Naive thymus-derived CD8-positive, alpha-beta T cell (primary cell): ENCODE measurements at regions not wholly inside any gene's neighbourhood (a gene's known extent, or its start where the extent isn't known, plus 50 kb on each side); places are given as distances from the start of the nearest gene placed in this dataset.

Source experiments
- ATAC-seq, 2 donors: fragments of 150-1000 bp; cut with Tn5 transposase in 1 of 2; sonication (Bioruptor Pico), chemical (Tn5 transposase) in 1 of 2; 1 replicate in 1 of 2; 2 replicates in 1 of 2; pipeline ENCODE4 v1.10.0; 2021; ENCODE audit warnings: mild to moderate bottlenecking in 2 of 2, moderate library complexity in 2 of 2
- POLR2A ChIA-PET: fragments of 350-600 bp; sonication (Branson Sonifier 250); formaldehyde crosslinking; loops from one replicate; lab custom pipeline; 2021; ENCODE audit warnings: antibody characterized with exemption; lab: Charles Lee
- DNase-seq, 10 donors: peaks; one replicate each; pipeline versions ENCODE4 v3.0.0 to v3.0.0-alpha.2; 2020 to 2022
- H3K27ac Mint-ChIP-seq, 10 donors: one replicate each; pipeline ENCODE4 v1.8.0; 2020 to 2022; ENCODE audit warnings: mild to moderate bottlenecking in 10 of 10, mixed read lengths in 10 of 10, moderate library complexity in 4 of 10, inconsistent platforms in 1 of 10
- H3K27me3 Mint-ChIP-seq, 5 donors: one replicate each; pipeline ENCODE4 v1.8.0; 2021 to 2022; ENCODE audit warnings: mixed read lengths in 5 of 5
- H3K36me3 Mint-ChIP-seq, 3 donors: one replicate each; pipeline ENCODE4 v1.8.0; 2020 to 2022; ENCODE audit warnings: mixed read lengths in 3 of 3, mild to moderate bottlenecking in 2 of 3, inconsistent platforms in 1 of 3
- H3K4me1 Mint-ChIP-seq, 4 donors: one replicate each; pipeline ENCODE4 v1.8.0; 2021 to 2022; ENCODE audit warnings: mixed read lengths in 4 of 4
- H3K4me3 Mint-ChIP-seq, 10 donors: one replicate each; pipeline ENCODE4 v1.8.0; 2020 to 2022; ENCODE audit warnings: mild to moderate bottlenecking in 10 of 10, mixed read lengths in 10 of 10, moderate library complexity in 6 of 10, inconsistent platforms in 1 of 10
- H3K9me3 Mint-ChIP-seq, 9 donors: one replicate each; pipeline ENCODE4 v1.8.0; 2020 to 2022; ENCODE audit warnings: mixed read lengths in 9 of 9, mild to moderate bottlenecking in 3 of 9, inconsistent platforms in 1 of 9, moderate library complexity in 1 of 9

- H3K4me3 Mint-ChIP-seq = no peak overlapping the region
- ATAC-seq = no peak
- peaks cover under 1 to 29% (median 4%) of the 10 kb centered on the region in 9 donors for H3K9me3 Mint-ChIP-seq
- no peaks in the 10 kb centered on the region for H3K36me3 Mint-ChIP-seq
- H3K27ac Mint-ChIP-seq = no peak overlapping the region
- POLR2A ChIA-PET = no interaction called here
- H3K4me1 Mint-ChIP-seq = no peaks in the 10 kb centered on the region
- peaks cover 0 to 2% (median 0%) of the 10 kb centered on the region in 5 donors for H3K27me3 Mint-ChIP-seq
- no peak for DNase-seq
These were observed 470.6 kb upstream of the FSTL5 start for GRCh38 chr4:162634390-162634789.

GRCh38 chr4:162622664-162623063 lies 458.9 kb upstream of the FSTL5 start:
- no peaks in the 10 kb centered on the region for H3K4me1 Mint-ChIP-seq
- no peak overlapping the region for H3K27ac Mint-ChIP-seq
- H3K36me3 Mint-ChIP-seq = no peaks in the 10 kb centered on the region
- no peak overlapping the region for H3K4me3 Mint-ChIP-seq
- H3K27me3 Mint-ChIP-seq = no peaks in the 10 kb centered on the region
- ATAC-seq = no peak
- POLR2A ChIA-PET = no interaction called here
- no peak for DNase-seq
- H3K9me3 Mint-ChIP-seq = peaks cover 0 to 10% (median 2%) of the 10 kb centered on the region in 9 donors

DNA sequence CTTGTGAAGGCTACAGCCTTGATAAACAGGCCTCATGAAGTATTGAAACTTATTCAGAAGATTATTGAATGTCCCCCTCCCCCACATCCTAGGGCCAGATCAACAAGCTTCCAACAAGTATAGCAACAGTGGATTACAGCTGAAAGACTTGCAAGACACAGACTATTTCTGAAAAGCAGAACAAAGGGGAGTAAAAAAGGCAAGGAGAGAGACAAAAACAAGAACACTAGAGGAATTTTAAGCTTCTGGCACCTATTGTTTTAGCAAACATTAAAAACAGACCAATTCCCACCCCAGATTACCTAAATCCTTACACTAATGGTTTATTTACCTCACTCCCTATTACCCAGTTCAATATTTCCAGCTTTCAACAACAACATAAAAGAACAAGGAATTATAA lies 446.3 kb upstream of the FSTL5 start:
- POLR2A ChIA-PET = no interaction called here
- ATAC-seq (no peak), DNase-seq (no peak)
- Mint-ChIP-seq H3K27me3 (no peaks in the 10 kb centered on the region), H3K4me3 (no peak overlapping the region), H3K27ac (no peak overlapping the region), H3K9me3 (peaks cover 0 to 10% (median 2%) of the 10 kb centered on the region in 9 donors), H3K4me1 (no peaks in the 10 kb centered on the region), H3K36me3 (no peaks in the 10 kb centered on the region)

DNA sequence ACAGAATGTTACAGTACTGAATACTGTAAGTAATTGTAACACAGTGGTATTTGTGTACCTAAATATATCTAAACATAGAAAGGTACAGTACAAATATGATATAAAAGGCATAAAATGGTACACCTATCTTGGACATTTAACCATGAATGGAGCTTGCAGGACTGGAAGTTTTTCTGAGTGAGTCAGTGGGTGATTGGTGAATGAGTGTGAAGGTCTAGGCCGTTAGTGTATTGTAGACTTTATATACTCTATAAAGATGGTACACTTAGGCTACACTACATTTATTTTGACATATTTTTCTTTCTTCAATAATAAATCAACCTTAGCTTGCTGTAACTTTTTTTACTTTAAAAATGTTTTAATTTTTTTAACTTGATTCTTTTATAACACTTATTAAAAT lies 422.5 kb upstream of the FSTL5 start:
- no peaks in the 10 kb centered on the region for H3K36me3 Mint-ChIP-seq
- peaks cover 0 to 5% (median 0%) of the 10 kb centered on the region in 9 donors for H3K9me3 Mint-ChIP-seq
- H3K27ac Mint-ChIP-seq = no peak overlapping the region
- H3K4me1 Mint-ChIP-seq = no peaks in the 10 kb centered on the region
- POLR2A ChIA-PET = no interaction called here
- no peak for ATAC-seq
- no peaks in the 10 kb centered on the region for H3K27me3 Mint-ChIP-seq
- H3K4me3 Mint-ChIP-seq = no peak overlapping the region
- DNase-seq = no peak

DNA sequence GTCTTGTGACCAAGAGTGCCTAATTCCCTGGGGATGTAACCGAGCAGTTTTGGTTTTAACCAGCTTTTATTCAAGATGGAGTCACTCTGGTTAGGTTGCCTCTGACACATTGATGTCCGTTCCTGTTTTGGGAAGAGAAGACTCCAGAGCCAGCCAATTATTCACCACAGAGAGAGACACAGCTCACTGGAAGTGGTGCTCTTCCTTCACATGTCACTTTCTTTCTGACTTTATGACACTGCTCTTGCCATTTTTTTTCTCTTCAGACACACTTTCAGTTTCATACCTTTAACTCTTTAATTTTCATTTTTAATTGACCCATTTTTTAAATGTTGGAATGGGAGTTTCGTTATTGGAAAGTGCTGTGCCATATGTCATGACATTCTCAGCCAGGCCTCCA lies 418.4 kb upstream of the FSTL5 start:
- H3K4me3 Mint-ChIP-seq = no peak overlapping the region
- ATAC-seq = no peak
- H3K27ac Mint-ChIP-seq = no peak overlapping the region
- peaks cover 0 to 7% (median 0%) of the 10 kb centered on the region in 9 donors for H3K9me3 Mint-ChIP-seq
- no peak for DNase-seq
- H3K36me3 Mint-ChIP-seq = no peaks in the 10 kb centered on the region
- no peaks in the 10 kb centered on the region for H3K4me1 Mint-ChIP-seq
- no peaks in the 10 kb centered on the region for H3K27me3 Mint-ChIP-seq
- POLR2A ChIA-PET = no interaction called here

GRCh38 chr4:162565730-162566129 lies 401.9 kb upstream of the FSTL5 start:
- Mint-ChIP-seq H3K27me3 (peaks cover 0 to 1% (median 0%) of the 10 kb centered on the region in 5 donors), H3K36me3 (no peaks in the 10 kb centered on the region), H3K27ac (no peak overlapping the region), H3K4me3 (no peak overlapping the region), H3K4me1 (no peaks in the 10 kb centered on the region), H3K9me3 (peaks cover 0 to 4% (median 0%) of the 10 kb centered on the region in 9 donors)
- POLR2A ChIA-PET = no interaction called here
- ATAC-seq (no peak), DNase-seq (no peak)

DNA sequence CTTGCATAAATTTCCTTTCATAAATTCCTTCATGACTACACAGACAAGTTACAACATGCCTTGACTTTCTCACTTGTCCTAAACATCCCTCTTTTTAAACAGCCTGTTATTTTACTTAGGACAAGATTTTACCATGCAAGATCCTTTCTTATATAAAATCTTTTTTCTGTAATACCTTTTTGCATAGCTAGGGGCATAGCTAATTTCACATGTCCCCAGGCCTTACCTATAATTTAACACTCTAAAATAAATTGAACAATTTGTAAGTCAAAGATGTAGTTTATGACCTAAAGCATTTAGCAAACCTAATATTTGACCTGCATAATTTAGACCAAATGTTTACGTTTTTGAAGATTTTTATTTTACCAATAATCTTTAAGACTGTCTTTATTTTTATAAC lies 396.3 kb upstream of the FSTL5 start:
- ATAC-seq (no peak), DNase-seq (no peak)
- Mint-ChIP-seq H3K4me3 (no peak overlapping the region), H3K4me1 (no peaks in the 10 kb centered on the region), H3K36me3 (no peaks in the 10 kb centered on the region), H3K27me3 (peaks cover 0 to 1% (median 0%) of the 10 kb centered on the region in 5 donors), H3K9me3 (peaks cover 0 to 6% (median 0%) of the 10 kb centered on the region in 9 donors), H3K27ac (no peak overlapping the region)
- POLR2A ChIA-PET = no interaction called here

- POLR2A ChIA-PET = no interaction called here
- Mint-ChIP-seq H3K36me3 (no peaks in the 10 kb centered on the region), H3K4me3 (no peak overlapping the region), H3K27me3 (peaks cover 0 to 1% (median 0%) of the 10 kb centered on the region in 5 donors), H3K4me1 (no peaks in the 10 kb centered on the region), H3K27ac (no peak overlapping the region), H3K9me3 (peaks cover 0 to 9% (median 0%) of the 10 kb centered on the region in 9 donors)
- DNase-seq = no peak
- ATAC-seq = no peak
These were observed 393.8 kb upstream of the FSTL5 start for GRCh38 chr4:162557516-162558106.

GRCh38 chr4:162535121-162535520 lies 371.3 kb upstream of the FSTL5 start:
- Mint-ChIP-seq H3K27ac (no peak overlapping the region), H3K4me3 (no peak overlapping the region), H3K9me3 (peaks cover 0 to 22% (median 6%) of the 10 kb centered on the region in 9 donors), H3K27me3 (peaks cover 0 to 3% (median 0%) of the 10 kb centered on the region in 5 donors), H3K4me1 (peaks cover 0 to 2% (median 0%) of the 10 kb centered on the region in 4 donors), H3K36me3 (no peaks in the 10 kb centered on the region)
- POLR2A ChIA-PET = no interaction called here
- DNase-seq (no peak), ATAC-seq (no peak)

DNA sequence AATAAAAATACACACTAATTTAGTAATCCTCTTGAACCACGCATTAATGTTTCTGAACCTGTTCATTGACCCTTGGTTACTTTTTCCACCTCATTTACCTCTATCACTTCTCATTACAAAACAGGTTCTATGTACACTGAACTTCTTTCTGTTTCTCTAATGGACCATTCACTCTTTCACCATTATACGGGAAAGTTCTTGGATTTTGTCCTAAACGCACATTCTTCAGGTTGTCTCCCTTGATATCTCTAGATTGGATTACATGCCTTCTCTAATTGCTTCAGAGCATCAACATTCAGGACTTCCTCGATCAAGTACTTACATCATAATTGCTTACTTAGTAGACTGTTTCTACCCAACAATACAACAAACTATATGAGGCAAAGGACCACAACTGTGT lies 359.4 kb upstream of the FSTL5 start:
- no peak for ATAC-seq
- Mint-ChIP-seq H3K4me1 (no peaks in the 10 kb centered on the region), H3K9me3 (peaks cover 0 to 14% (median 1%) of the 10 kb centered on the region in 9 donors)

GRCh38 chr4:162522724-162523123 lies 358.9 kb upstream of the FSTL5 start:
- DNase-seq (no peak), ATAC-seq (no peak)
- Mint-ChIP-seq H3K36me3 (no peaks in the 10 kb centered on the region), H3K4me1 (no peaks in the 10 kb centered on the region), H3K27me3 (peaks cover 0 to 3% (median 1%) of the 10 kb centered on the region in 5 donors), H3K27ac (no peak overlapping the region), H3K4me3 (no peak overlapping the region), H3K9me3 (peaks cover 0 to 14% (median 1%) of the 10 kb centered on the region in 9 donors)
- POLR2A ChIA-PET = no interaction called here

More for the DNA sequence above, 359.4 kb upstream of the FSTL5 start:
- Mint-ChIP-seq H3K27ac (no peak overlapping the region), H3K4me3 (no peak overlapping the region), H3K36me3 (no peaks in the 10 kb centered on the region), H3K27me3 (peaks cover 0 to 3% (median 1%) of the 10 kb centered on the region in 5 donors)
- DNase-seq = no peak
- POLR2A ChIA-PET = no interaction called here

DNA sequence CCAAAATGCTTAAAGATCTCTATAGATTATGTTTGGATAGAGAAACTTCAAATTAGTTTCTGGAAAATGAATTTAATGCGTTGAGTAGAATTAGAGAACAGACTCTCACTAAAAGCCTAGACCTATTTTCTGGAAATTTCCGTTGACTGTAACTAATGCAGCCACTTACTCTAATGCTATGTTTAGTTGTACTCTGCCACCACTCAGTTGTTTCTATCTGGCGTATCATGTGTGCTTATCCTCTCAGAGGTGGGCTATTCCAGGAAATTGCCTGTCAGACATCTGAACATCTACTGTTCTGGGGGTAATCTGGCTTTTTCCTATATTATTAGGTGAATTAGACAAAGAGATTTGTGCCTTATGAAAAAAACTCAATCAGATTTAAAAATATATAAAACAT lies 347.1 kb upstream of the FSTL5 start:
- Mint-ChIP-seq H3K36me3 (no peaks in the 10 kb centered on the region), H3K9me3 (peaks cover 0 to 2% (median 0%) of the 10 kb centered on the region in 9 donors), H3K27ac (no peak overlapping the region), H3K27me3 (peaks cover 0 to 3% (median 0%) of the 10 kb centered on the region in 5 donors), H3K4me3 (no peak overlapping the region), H3K4me1 (no peaks in the 10 kb centered on the region)
- DNase-seq (no peak), ATAC-seq (no peak)
- POLR2A ChIA-PET = no interaction called here

- Mint-ChIP-seq H3K4me3 (no peak overlapping the region), H3K27me3 (peaks cover 0 to 2% (median 0%) of the 10 kb centered on the region in 5 donors), H3K36me3 (no peaks in the 10 kb centered on the region), H3K4me1 (no peaks in the 10 kb centered on the region), H3K27ac (no peak overlapping the region), H3K9me3 (peaks cover 0 to 2% (median 0%) of the 10 kb centered on the region in 9 donors)
- no peak for ATAC-seq
- no peak for DNase-seq
- POLR2A ChIA-PET = no interaction called here
These were observed 346.3 kb upstream of the FSTL5 start for GRCh38 chr4:162510115-162510514.

- no peak for ATAC-seq
- Mint-ChIP-seq H3K36me3 (no peaks in the 10 kb centered on the region), H3K4me3 (no peak overlapping the region), H3K9me3 (peaks cover 0 to 2% (median 0%) of the 10 kb centered on the region in 9 donors), H3K4me1 (no peaks in the 10 kb centered on the region), H3K27ac (no peak overlapping the region), H3K27me3 (peaks cover 0 to 2% (median 0%) of the 10 kb centered on the region in 5 donors)
- DNase-seq = no peak
- POLR2A ChIA-PET = no interaction called here
These were observed 345.5 kb upstream of the FSTL5 start for GRCh38 chr4:162509333-162509732.
